Daoy (cell line): ENCODE measurements at regions not wholly inside any gene's neighbourhood (a gene's known extent, or its start where the extent isn't known, plus 50 kb on each side); places are given as distances from the start of the nearest gene placed in this dataset.

Experiments used
- DNase-seq: peaks from one replicate; pipeline ENCODE4 v3.0.0-alpha.2; 2015; ENCODE audit warnings: low read depth

- DNase-seq: no peak
Observed at GRCh38 chr5:124433170-124433569, 313.3 kb downstream of the ZNF608 start.

GRCh38 chr5:124421584-124421983, 324.9 kb downstream of the ZNF608 start:
- DNase-seq: no peak

GRCh38 chr5:124420952-124421351, 325.5 kb downstream of the ZNF608 start:
- no peak for DNase-seq

GRCh38 chr5:124419531-124419930, 326.9 kb downstream of the ZNF608 start:
- no peak for DNase-seq

- DNase-seq: no peak
Observed at GRCh38 chr5:124418390-124418789, 328.0 kb downstream of the ZNF608 start.

GRCh38 chr5:124417196-124417595, 329.2 kb downstream of the ZNF608 start:
- no peak for DNase-seq

- DNase-seq: no peak
Observed at GRCh38 chr5:124416627-124417026, 329.8 kb downstream of the ZNF608 start.

GRCh38 chr5:124414973-124415372, 331.5 kb downstream of the ZNF608 start:
- no peak for DNase-seq

GRCh38 chr5:124410539-124411488, 335.6 kb downstream of the ZNF608 start:
- no peak for DNase-seq

GRCh38 chr5:124408738-124409453, 337.5 kb downstream of the ZNF608 start:
- no peak for DNase-seq

GRCh38 chr5:124404796-124405195, 341.6 kb downstream of the ZNF608 start:
- no peak for DNase-seq

- DNase-seq: no peak
Observed at GRCh38 chr5:124403281-124403680, 343.2 kb downstream of the ZNF608 start.

- peak; percentile 4 for DNase-seq
Observed at GRCh38 chr5:124402144-124402581, 344.3 kb downstream of the ZNF608 start.

GRCh38 chr5:124401476-124402143, 344.8 kb downstream of the ZNF608 start:
- DNase-seq: no peak

- no peak for DNase-seq
Observed at GRCh38 chr5:124399426-124399961, 346.9 kb downstream of the ZNF608 start.

- DNase-seq: no peak
Observed at GRCh38 chr5:124398460-124398859, 348.0 kb downstream of the ZNF608 start.

- DNase-seq: no peak
Observed at GRCh38 chr5:124397317-124397716, 349.1 kb downstream of the ZNF608 start.

GRCh38 chr5:124395926-124396325, 350.5 kb downstream of the ZNF608 start:
- DNase-seq: no peak

GRCh38 chr5:124395287-124395686, 351.2 kb downstream of the ZNF608 start:
- DNase-seq: no peak

- no peak for DNase-seq
Observed at GRCh38 chr5:124394700-124395245, 351.7 kb downstream of the ZNF608 start.

GRCh38 chr5:124393584-124394379, 352.7 kb downstream of the ZNF608 start:
- no peak for DNase-seq
